ENCODE measurements at regions not wholly inside any gene's neighbourhood (a gene's known extent, or its start where the extent isn't known, plus 50 kb on each side); places are given as distances from the start of the nearest gene placed in this dataset.

- TF ChIP-seq POLR2AphosphoS5 (IDR thresholded peaks at IDR 0.05) (no peak), POLR2A (IDR thresholded peaks at IDR 0.05) (no peak), EP300 (IDR thresholded peaks at IDR 0.05) (no peak)
These were observed 55.9 kb upstream of the C3orf80 start for GRCh38 chr3:160169139-160169976.
